ENCODE measurements at regions not wholly inside any gene's neighbourhood (a gene's known extent, or its start where the extent isn't known, plus 50 kb on each side); places are given as distances from the start of the nearest gene placed in this dataset.
"Not testable (repeated sequence)": the region's sequence is repeated elsewhere in the genome, so short reads cannot be mapped to it uniquely, and the experiment has no call there.

DNA sequence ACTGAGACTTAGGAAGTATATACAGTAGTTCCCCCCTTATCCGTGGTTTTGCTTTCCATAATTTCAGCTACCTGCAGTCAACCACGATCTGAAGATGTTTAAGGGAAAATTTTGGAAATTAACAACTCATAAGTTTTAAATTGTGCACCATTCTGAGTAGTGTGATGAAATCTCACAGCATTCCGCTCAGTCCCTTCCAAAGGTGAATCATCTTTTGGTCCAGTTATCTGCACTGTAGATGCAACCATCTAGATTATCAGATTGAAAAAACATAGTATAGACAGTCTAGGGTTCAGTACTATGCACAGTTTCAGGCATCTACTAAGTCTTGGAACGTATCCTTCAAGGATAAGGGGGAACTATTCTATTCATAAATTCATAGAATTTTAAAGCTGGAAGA, 109.0 kb downstream of the ANXA3 start:
- H3K9me3 ChIP-seq: no peaks in the 10 kb centered on the region
- DNase-seq: no peak
- no peaks in the 10 kb centered on the region for H3K27me3 ChIP-seq
- TF ChIP-seq, protein P1, sequence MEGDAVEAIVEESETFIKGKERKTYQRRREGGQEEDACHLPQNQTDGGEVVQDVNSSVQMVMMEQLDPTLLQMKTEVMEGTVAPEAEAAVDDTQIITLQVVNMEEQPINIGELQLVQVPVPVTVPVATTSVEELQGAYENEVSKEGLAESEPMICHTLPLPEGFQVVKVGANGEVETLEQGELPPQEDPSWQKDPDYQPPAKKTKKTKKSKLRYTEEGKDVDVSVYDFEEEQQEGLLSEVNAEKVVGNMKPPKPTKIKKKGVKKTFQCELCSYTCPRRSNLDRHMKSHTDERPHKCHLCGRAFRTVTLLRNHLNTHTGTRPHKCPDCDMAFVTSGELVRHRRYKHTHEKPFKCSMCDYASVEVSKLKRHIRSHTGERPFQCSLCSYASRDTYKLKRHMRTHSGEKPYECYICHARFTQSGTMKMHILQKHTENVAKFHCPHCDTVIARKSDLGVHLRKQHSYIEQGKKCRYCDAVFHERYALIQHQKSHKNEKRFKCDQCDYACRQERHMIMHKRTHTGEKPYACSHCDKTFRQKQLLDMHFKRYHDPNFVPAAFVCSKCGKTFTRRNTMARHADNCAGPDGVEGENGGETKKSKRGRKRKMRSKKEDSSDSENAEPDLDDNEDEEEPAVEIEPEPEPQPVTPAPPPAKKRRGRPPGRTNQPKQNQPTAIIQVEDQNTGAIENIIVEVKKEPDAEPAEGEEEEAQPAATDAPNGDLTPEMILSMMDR (IDR thresholded peaks at IDR 0.05): no peak
- H3K4me1 ChIP-seq: no peaks in the 10 kb centered on the region
- H3K9ac ChIP-seq (ENCODE audit: low read depth in 2 of 2, low read length in 2 of 2): no peak overlapping the region
- H3K4me3 ChIP-seq: no peak overlapping the region
- no peak overlapping the region for H3K27ac ChIP-seq
- no peaks in the 10 kb centered on the region for H3K36me3 ChIP-seq
- intact Hi-C loops (cut with DNase I): no loop called here

DNA sequence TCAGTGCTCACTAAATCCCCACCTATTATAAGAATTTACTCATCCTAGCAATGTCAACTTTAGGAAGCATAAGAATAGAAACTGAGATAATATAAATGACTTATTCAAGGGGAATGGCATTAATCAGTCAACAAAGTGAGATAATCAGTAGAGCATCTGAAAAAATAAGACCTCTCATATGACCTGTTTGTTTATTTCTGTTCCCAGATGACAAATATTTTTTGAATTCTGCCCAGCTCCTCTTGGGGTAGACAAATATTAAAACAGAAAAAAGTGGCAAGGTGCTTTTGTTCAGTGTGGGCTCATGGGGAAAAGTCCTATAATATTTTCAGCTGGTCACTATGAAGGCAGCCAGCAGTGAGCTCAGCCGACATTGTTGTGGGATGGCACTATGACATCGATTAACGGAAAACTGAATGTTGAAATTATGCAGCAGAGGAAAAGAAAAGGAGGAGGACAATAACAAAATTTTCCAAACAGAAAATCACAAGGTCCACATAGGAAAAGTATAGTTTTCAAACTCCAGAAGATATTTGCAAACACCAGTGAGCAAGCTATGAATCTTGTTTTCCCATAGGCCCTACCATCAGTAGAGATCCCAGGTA, 109.6 kb downstream of the ANXA3 start:
- no peak for DNase-seq
- intact Hi-C loops (cut with DNase I): no loop called here
- TF ChIP-seq, protein P1 (IDR thresholded peaks at IDR 0.05): no peak
- Histone ChIP-seq H3K4me1 (no peaks in the 10 kb centered on the region), H3K27me3 (no peaks in the 10 kb centered on the region), H3K4me3 (no peak overlapping the region), H3K27ac (peak overlapping the region; percentile 65), H3K36me3 (no peaks in the 10 kb centered on the region), H3K9me3 (no peaks in the 10 kb centered on the region), H3K9ac (ENCODE audit: low read depth in 2 of 2, low read length in 2 of 2) (no peak overlapping the region)

DNA sequence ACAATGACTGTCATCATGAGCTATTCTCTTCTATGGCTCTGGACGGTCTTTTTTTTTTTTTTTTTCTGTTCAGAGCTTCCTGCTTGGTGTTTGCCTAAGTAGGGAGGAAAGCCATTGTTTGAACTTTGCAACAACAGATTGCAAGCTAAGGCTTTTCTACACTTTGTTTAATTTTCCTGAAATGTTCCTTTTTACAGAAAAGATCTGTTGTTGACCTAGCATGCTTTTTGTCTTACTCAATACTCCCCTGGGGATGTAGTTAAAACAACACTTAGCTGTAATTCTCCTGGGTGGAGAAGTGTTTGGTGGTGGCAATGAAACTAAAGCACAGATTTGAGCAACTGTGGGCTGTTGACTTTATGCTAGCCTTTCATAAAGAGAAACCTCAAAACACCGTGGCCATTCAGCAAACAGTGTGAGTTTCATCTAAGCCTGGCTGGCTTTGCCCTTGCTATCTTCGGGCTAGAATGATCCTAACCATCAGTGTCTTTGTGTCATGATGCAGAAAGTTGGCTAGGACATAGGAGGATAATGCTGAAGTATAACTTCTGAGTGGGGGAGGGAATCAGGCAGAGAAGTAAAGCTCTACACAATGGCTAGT, 110.5 kb downstream of the ANXA3 start:
- peak; percentile 49 for DNase-seq
- TF ChIP-seq, protein P1 (IDR thresholded peaks at IDR 0.05): no peak
- Histone ChIP-seq H3K9me3 (no peaks in the 10 kb centered on the region), H3K4me1 (no peaks in the 10 kb centered on the region), H3K27ac (peak overlapping the region; percentile 65), H3K4me3 (no peak overlapping the region), H3K9ac (ENCODE audit: low read depth in 2 of 2, low read length in 2 of 2) (no peak overlapping the region), H3K36me3 (no peaks in the 10 kb centered on the region), H3K27me3 (no peaks in the 10 kb centered on the region)
- intact Hi-C loops (cut with DNase I): no loop called here

DNA sequence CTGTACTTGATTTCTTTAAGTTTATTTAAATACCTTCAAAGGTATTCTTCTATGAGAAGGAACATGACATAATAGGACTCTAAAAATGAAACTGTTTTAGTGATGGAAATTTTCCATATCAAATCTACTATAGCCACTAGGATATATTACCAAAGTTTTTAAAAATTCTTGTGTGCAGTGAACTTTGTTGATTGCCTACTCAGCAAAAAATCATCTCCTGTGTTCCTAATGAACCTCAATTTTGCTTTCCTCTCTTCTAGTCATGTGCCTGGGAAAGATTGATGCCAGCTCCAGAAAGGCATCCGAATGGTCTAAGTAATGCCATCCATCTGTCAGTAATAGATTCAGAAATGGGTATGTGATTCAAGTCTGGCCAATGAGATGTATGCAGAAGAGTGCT, 111.1 kb downstream of the ANXA3 start:
- Histone ChIP-seq H3K36me3 (no peaks in the 10 kb centered on the region), H3K9me3 (no peaks in the 10 kb centered on the region), H3K27me3 (no peaks in the 10 kb centered on the region), H3K27ac (peak overlapping the region; percentile 65), H3K4me3 (no peak overlapping the region), H3K4me1 (no peaks in the 10 kb centered on the region), H3K9ac (ENCODE audit: low read depth in 2 of 2, low read length in 2 of 2) (no peak overlapping the region)
- no peak for DNase-seq
- intact Hi-C loops (cut with DNase I): no loop called here
- TF ChIP-seq, protein P1 (IDR thresholded peaks at IDR 0.05): no peak

DNA sequence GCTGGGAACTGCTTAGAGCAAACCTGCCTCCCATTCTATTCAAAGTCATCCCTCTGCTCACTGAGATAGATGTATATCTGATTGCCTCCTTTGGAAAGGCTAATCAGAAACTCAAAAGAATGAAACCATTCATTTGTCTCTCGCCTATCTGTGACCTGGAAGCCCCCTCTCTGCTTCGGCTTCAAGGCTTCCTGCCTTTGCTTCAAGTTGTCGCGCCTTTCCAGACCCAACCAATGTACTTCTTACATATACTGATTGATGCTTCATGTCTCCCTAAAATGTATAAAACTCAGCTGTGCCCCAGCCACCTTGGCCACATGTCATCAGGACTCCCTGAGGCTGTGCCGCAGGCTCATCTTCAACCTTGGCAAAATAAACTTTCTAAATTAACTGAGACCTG, 111.9 kb upstream of the BMP2K start:
- H3K9ac ChIP-seq (ENCODE audit: low read depth in 2 of 2, low read length in 2 of 2); H3K4me3 ChIP-seq; H3K9me3 ChIP-seq; H3K4me1 ChIP-seq; H3K27ac ChIP-seq; H3K36me3 ChIP-seq; DNase-seq; intact Hi-C loops (cut with DNase I); H3K27me3 ChIP-seq: not testable (repeated sequence)

DNA sequence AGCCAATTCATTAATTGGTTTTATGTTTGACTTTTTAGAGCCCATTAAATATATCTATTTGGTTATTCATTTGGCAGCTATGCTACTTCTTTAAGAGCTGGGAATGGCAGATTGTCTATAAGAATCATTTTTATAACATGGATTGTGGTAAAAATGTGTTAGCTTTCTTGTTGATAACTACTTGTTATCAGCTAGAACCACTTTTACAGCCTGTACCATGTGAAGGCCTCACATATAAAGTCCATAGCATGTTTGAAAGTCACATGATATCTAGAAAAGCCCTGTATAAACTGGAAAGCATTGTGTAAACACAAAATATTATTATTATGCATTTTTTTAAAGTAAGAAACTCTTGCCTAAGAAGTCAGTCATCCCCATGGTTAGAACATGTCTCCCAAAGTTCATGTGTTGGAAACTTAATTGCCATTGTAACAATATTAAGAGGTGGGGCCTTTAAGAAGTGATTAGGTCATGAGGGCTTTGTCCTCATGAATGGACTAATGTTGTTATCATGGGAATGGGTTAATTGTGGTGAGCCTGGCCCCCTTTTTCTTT, 110.9 kb upstream of the BMP2K start:
- DNase-seq: no peak
- no peaks in the 10 kb centered on the region for H3K27me3 ChIP-seq
- TF ChIP-seq, protein P1 (IDR thresholded peaks at IDR 0.05): no peak
- H3K27ac ChIP-seq: no peak overlapping the region
- intact Hi-C loops (cut with DNase I): no loop called here
- no peaks in the 10 kb centered on the region for H3K36me3 ChIP-seq
- no peaks in the 10 kb centered on the region for H3K9me3 ChIP-seq
- no peaks in the 10 kb centered on the region for H3K4me1 ChIP-seq
- H3K9ac ChIP-seq (ENCODE audit: low read depth in 2 of 2, low read length in 2 of 2): no peak overlapping the region
- no peak overlapping the region for H3K4me3 ChIP-seq
